Neuron (in vitro differentiated cells): ENCODE measurements at regions not wholly inside any gene's neighbourhood (a gene's known extent, or its start where the extent isn't known, plus 50 kb on each side); places are given as distances from the start of the nearest gene placed in this dataset.

ENCODE experiments used
- H2AFZ ChIP-seq: one replicate; pipeline ENCODE4 v1.6.1; 2013; ENCODE audit warnings: low read depth, mild to moderate bottlenecking, inconsistent platforms, low read length, moderate library complexity
- H3K27me3 ChIP-seq: one replicate; pipeline ENCODE4 v1.6.1; 2013; ENCODE audit warnings: low read length; ENCODE audit not compliant: insufficient read depth
- H3K36me3 ChIP-seq: one replicate; pipeline ENCODE4 v1.6.1; 2013; ENCODE audit warnings: low read length; ENCODE audit not compliant: insufficient read depth
- H3K4me1 ChIP-seq: one replicate; pipeline ENCODE4 v1.6.1; 2013; ENCODE audit warnings: low read length; ENCODE audit not compliant: insufficient read depth
- H3K4me3 ChIP-seq: 2 replicates; pipeline ENCODE4 v1.5.1; 2013; ENCODE audit warnings: mild to moderate bottlenecking, low read length, moderate library complexity
- H3K9me3 ChIP-seq: one replicate; pipeline ENCODE4 v1.6.1; 2013; ENCODE audit warnings: low read length

GRCh38 chr5:97752871-97753270, 569.8 kb upstream of the RIOK2 start:
- Histone ChIP-seq H3K27me3 (no peaks in the 10 kb centered on the region), H3K4me1 (no peaks in the 10 kb centered on the region), H3K4me3 (no peak overlapping the region), H2AFZ (no peak overlapping the region), H3K9me3 (no peaks in the 10 kb centered on the region), H3K36me3 (no peaks in the 10 kb centered on the region)

GRCh38 chr5:97762483-97762882, 579.4 kb upstream of the RIOK2 start:
- H3K36me3 ChIP-seq = no peaks in the 10 kb centered on the region
- no peaks in the 10 kb centered on the region for H3K27me3 ChIP-seq
- H2AFZ ChIP-seq = no peak overlapping the region
- no peaks in the 10 kb centered on the region for H3K9me3 ChIP-seq
- no peaks in the 10 kb centered on the region for H3K4me1 ChIP-seq
- no peak overlapping the region for H3K4me3 ChIP-seq

GRCh38 chr5:97764700-97765099, 581.7 kb upstream of the RIOK2 start:
- H2AFZ ChIP-seq = no peak overlapping the region
- H3K36me3 ChIP-seq = no peaks in the 10 kb centered on the region
- H3K4me1 ChIP-seq = no peaks in the 10 kb centered on the region
- no peaks in the 10 kb centered on the region for H3K9me3 ChIP-seq
- no peak overlapping the region for H3K4me3 ChIP-seq
- no peaks in the 10 kb centered on the region for H3K27me3 ChIP-seq

- H3K4me3 ChIP-seq = no peak overlapping the region
- H3K4me1 ChIP-seq = no peaks in the 10 kb centered on the region
- no peaks in the 10 kb centered on the region for H3K36me3 ChIP-seq
- no peaks in the 10 kb centered on the region for H3K27me3 ChIP-seq
- peaks cover 2% of the 10 kb centered on the region for H3K9me3 ChIP-seq
- H2AFZ ChIP-seq = no peak overlapping the region
Observed at GRCh38 chr5:97778451-97778850, 595.4 kb upstream of the RIOK2 start.

GRCh38 chr5:97788369-97788768, 605.3 kb upstream of the RIOK2 start:
- H3K4me3 ChIP-seq = no peak overlapping the region

GRCh38 chr5:97797994-97798451, 615.0 kb upstream of the RIOK2 start:
- Histone ChIP-seq H3K4me3 (no peak overlapping the region), H2AFZ (peak overlapping the region; percentile 86), H3K4me1 (peaks cover 19% of the 10 kb centered on the region), H3K9me3 (peaks cover 3% of the 10 kb centered on the region), H3K36me3 (no peaks in the 10 kb centered on the region), H3K27me3 (no peaks in the 10 kb centered on the region)

More at GRCh38 chr5:97788369-97788768, 605.3 kb upstream of the RIOK2 start:
- Histone ChIP-seq H3K36me3 (no peaks in the 10 kb centered on the region), H3K27me3 (no peaks in the 10 kb centered on the region), H3K9me3 (peaks cover 3% of the 10 kb centered on the region), H2AFZ (no peak overlapping the region), H3K4me1 (no peaks in the 10 kb centered on the region)

- no peak overlapping the region for H3K4me3 ChIP-seq
- H3K9me3 ChIP-seq = peaks cover 3% of the 10 kb centered on the region
- no peaks in the 10 kb centered on the region for H3K36me3 ChIP-seq
- H3K27me3 ChIP-seq = no peaks in the 10 kb centered on the region
- no peak overlapping the region for H2AFZ ChIP-seq
- peaks cover 19% of the 10 kb centered on the region for H3K4me1 ChIP-seq
Observed at GRCh38 chr5:97801461-97801860, 618.4 kb upstream of the RIOK2 start.

GRCh38 chr5:97820138-97820537, 637.1 kb upstream of the RIOK2 start:
- no peak overlapping the region for H2AFZ ChIP-seq
- no peaks in the 10 kb centered on the region for H3K27me3 ChIP-seq
- H3K9me3 ChIP-seq = no peaks in the 10 kb centered on the region
- H3K4me3 ChIP-seq = no peak overlapping the region
- H3K36me3 ChIP-seq = no peaks in the 10 kb centered on the region
- H3K4me1 ChIP-seq = no peaks in the 10 kb centered on the region

- no peak overlapping the region for H3K4me3 ChIP-seq
- H3K4me1 ChIP-seq = no peaks in the 10 kb centered on the region
- no peaks in the 10 kb centered on the region for H3K36me3 ChIP-seq
- H2AFZ ChIP-seq = no peak overlapping the region
- no peaks in the 10 kb centered on the region for H3K27me3 ChIP-seq
- no peaks in the 10 kb centered on the region for H3K9me3 ChIP-seq
Observed at GRCh38 chr5:97832645-97833296, 649.7 kb upstream of the RIOK2 start.

- no peaks in the 10 kb centered on the region for H3K36me3 ChIP-seq
- H3K27me3 ChIP-seq = no peaks in the 10 kb centered on the region
- H2AFZ ChIP-seq = no peak overlapping the region
- H3K9me3 ChIP-seq = no peaks in the 10 kb centered on the region
- H3K4me1 ChIP-seq = no peaks in the 10 kb centered on the region
- H3K4me3 ChIP-seq = no peak overlapping the region
Observed at GRCh38 chr5:97834561-97834960, 651.5 kb upstream of the RIOK2 start.

GRCh38 chr5:97835112-97835511, 652.1 kb upstream of the RIOK2 start:
- Histone ChIP-seq H3K9me3 (no peaks in the 10 kb centered on the region), H2AFZ (no peak overlapping the region), H3K36me3 (no peaks in the 10 kb centered on the region), H3K4me1 (no peaks in the 10 kb centered on the region), H3K27me3 (no peaks in the 10 kb centered on the region), H3K4me3 (no peak overlapping the region)

- no peaks in the 10 kb centered on the region for H3K9me3 ChIP-seq
- no peaks in the 10 kb centered on the region for H3K4me1 ChIP-seq
- H3K4me3 ChIP-seq = no peak overlapping the region
- H3K36me3 ChIP-seq = no peaks in the 10 kb centered on the region
- no peak overlapping the region for H2AFZ ChIP-seq
- H3K27me3 ChIP-seq = no peaks in the 10 kb centered on the region
Observed at GRCh38 chr5:97836816-97837215, 653.8 kb upstream of the RIOK2 start.

GRCh38 chr5:97838214-97838613, 655.2 kb upstream of the RIOK2 start:
- no peaks in the 10 kb centered on the region for H3K27me3 ChIP-seq
- H3K36me3 ChIP-seq = no peaks in the 10 kb centered on the region
- no peaks in the 10 kb centered on the region for H3K4me1 ChIP-seq
- no peak overlapping the region for H3K4me3 ChIP-seq
- no peak overlapping the region for H2AFZ ChIP-seq
- H3K9me3 ChIP-seq = no peaks in the 10 kb centered on the region
